GM19025 (cell line): ENCODE measurements at regions not wholly inside any gene's neighbourhood (a gene's known extent, or its start where the extent isn't known, plus 50 kb on each side); places are given as distances from the start of the nearest gene placed in this dataset.
A peak's percentile ranks its signal among the peaks of the same experiment; 100 is the strongest.
"Not testable (repeated sequence)": the region's sequence is repeated elsewhere in the genome, so short reads cannot be mapped to it uniquely, and the experiment has no call there.

Experiments
- ATAC-seq: cut with Tn5 transposase; IDR thresholded peaks from one replicate; pipeline ENCODE4 v1.9.1; 2021; ENCODE audit warnings: mild to moderate bottlenecking, low read depth, moderate library complexity; ENCODE audit not compliant: unreplicated experiment

DNA sequence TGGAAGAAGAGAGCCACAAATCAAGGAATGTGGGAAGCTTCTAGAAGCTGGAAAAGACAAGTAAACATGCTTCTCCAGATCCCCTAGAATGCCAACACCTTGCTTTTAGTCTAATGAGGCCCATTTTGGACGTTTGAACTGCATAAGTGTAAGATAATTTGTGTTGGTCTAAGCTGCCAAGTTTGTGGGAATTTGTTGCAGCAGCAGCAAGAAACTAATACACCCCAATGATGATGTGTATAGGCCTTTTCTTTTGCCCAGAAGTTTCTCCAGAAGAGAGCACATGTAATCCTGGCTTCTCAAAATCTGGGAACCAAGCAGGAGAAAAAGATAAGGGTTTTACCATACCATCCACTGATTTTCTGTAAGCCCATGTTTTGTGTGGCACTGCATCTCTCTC lies 96.1 kb upstream of the DPT start:
- no peak for ATAC-seq

DNA sequence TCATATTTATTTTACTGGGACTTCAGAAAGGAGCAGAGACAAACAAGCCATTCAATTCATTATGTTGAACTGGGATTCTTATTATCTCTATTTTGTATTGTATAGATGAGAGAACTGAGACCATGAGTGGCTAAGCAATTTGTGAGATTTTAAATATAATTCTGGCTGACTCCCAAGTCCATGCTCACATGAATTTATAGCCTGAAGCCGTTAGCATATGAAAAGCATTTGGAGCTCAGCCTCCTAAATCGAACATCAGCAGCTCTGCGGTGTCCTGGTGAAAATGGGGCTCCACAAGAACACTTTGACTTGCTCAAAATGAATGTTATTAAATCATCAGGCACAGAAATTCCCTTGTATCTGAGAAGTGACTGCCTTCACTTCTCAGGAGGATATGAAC lies 96.8 kb upstream of the DPT start:
- no peak for ATAC-seq

DNA sequence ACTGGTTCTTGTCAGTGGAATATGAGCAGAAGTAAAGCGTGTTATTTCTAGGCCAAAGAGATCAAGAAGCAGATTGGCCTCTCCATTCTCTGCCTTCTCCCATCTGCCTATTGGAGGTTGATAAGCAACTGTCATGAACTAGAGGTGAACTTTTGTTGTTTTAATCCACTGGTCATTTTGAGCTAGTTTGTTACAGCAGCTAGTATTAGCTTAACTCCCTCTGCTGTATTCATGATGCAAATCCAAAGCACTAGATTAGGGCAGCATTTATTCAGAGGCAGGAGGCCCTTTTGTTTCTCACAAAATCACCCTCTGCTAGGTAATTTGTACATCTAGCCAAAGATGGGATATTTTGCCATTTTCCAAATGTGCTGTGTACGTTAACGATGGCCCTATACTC lies 97.3 kb upstream of the DPT start:
- ATAC-seq = no peak

DNA sequence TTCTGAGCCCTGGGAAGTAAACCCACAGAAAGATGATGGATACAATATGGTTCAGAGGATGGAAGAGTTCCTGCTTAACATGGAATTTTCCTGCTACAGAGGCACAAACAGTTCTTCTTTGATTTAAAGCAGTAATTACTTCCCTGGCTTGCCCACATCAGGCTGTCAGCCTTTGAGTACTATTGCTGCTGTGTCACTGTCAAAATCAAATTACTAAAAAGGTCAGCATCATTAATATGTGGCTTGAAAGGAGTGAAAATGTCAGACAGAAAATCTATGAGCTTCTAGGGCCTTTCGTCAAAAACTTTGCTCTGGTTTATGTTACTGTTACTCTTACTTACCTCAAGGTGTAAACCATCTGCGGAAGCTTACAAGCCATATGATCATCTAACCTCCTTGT lies 98.6 kb upstream of the DPT start:
- no peak for ATAC-seq

- ATAC-seq = no peak
These were observed 100.9 kb upstream of the DPT start for GRCh38 chr1:168829876-168830275.

DNA sequence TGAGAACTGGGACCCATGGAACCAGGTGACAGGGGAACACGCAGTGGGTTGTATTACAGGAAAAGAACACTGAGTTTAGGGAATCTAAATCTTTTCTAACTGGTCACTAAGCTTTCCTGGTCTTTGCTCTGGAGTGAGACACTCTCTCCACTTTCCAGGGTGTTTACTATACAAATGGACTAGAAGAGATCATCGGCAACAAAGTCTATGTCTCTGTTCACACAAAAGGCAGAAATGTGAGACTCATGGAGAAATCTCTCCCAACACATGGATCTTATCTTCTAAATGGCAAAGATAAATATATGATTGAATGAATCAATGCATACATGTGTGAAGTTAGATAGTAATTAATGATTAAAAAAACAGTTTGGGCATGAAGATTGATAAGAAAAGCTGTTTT lies 101.6 kb upstream of the DPT start:
- no peak for ATAC-seq

DNA sequence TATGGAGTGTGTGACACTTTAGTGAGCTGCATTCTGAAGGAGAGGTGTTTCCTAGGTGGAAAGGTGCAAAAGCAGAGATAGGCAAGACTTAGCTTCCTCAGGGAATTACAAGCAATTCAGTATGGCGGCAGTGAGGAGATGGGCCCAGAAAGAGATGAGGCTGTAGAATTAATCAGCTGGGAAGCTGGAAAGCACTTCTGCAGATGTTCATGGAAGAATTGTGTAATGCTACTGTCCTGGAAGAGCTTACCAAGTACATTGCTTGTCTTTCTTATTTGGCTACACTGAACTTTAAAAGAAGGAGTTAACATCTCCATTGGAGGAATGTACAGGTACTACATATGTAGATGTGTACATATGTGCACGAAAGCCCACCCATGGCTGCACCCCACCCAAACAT lies 103.7 kb upstream of the DPT start:
- ATAC-seq = no peak

GRCh38 chr1:168833362-168833761 lies 104.4 kb upstream of the DPT start:
- no peak for ATAC-seq

DNA sequence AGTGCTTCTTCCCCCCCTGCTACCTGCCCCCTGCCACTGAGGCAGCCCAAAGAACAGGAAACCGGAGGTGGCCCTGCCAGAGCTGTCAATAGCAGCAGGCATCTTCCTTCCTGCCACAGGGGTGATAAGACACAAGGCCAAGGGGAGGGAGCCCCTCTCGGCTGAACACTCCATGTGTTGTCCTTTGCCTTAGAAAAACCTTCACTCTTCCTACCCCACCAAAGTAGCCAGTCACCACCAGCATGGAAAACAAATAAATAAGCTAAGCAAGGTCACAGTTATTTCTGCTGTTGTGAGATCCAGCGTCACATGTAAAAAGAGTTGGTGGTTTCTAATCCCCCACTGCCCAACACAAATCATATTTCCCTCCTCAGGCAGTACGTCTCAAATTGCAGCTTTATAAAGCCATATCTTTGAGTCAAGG lies 104.8 kb upstream of the DPT start:
- ATAC-seq = peak; percentile 16

DNA sequence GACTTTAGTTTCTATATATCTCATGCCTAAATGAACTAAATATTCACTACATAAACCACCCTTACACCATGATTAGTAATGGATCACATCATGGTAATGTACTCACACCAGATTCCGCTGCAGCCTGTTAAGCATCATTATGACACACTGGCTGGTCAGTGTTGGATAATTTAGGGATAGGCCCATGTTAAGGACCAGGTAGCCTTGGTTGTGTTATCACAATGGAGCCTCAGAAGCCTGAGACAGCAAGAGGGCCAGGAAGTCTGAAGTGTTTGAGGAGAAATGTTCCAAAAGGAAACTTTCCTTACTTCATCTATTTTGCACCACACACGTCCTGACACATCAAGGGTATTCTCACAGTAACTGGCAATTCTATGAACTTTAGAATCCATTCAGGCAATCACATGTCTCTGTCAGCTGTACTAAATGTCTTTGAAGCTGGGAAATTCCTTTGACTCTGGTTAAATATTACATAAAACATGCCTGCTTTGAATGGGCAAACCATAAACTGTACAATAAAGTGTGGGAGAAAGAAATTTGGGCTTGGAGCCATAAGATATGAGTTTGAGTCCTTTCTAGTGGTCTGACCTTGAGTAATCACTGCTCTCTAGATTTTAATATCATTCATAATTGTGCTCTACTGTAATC lies 105.3 kb upstream of the DPT start:
- ATAC-seq = peak; percentile 53

DNA sequence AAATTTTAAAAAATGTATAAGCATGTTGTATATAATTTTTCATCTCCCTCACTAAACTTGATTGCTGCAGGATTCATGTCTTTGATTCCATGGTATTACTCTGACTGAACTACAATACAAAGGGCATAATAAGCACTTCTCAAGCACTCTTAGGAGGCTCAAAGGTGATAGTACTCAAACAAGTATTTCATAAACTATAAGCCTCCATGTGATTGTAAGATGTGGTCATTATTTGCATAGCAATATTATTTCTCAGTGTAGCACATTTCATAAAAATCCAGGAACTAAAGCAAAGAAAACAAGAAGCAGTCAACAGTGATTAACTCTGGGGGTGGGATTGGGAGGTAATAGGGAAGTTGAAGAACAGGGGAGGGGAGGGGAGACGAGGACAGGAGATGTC lies 106.2 kb upstream of the DPT start:
- ATAC-seq = no peak

DNA sequence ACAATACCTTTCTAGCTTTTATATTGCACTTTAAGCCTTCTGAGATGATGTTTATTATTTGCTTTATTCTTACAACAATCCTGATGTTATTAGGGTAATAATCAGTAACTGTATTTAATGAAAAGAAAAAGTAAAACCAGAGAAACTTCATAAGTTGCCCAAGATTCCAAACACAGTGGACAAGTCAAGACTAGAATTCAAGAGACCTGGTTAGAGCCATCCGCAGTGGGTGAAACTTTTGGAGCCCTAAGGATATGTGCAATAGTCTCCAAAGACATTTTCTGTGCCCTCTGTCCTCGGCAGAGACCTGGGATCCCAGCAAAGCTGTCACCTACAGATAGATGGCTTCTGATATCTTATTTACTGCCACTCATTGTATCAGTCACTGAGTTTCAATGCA lies 106.8 kb upstream of the DPT start:
- no peak for ATAC-seq

- no peak for ATAC-seq
These were observed 107.5 kb upstream of the DPT start for GRCh38 chr1:168836469-168836868.

GRCh38 chr1:168837230-168837629 lies 108.2 kb upstream of the DPT start:
- not testable (repeated sequence) for ATAC-seq

- ATAC-seq = no peak
These were observed 113.3 kb upstream of the DPT start for GRCh38 chr1:168842306-168842705.

- no peak for ATAC-seq
These were observed 113.9 kb upstream of the DPT start for GRCh38 chr1:168842916-168843315.

DNA sequence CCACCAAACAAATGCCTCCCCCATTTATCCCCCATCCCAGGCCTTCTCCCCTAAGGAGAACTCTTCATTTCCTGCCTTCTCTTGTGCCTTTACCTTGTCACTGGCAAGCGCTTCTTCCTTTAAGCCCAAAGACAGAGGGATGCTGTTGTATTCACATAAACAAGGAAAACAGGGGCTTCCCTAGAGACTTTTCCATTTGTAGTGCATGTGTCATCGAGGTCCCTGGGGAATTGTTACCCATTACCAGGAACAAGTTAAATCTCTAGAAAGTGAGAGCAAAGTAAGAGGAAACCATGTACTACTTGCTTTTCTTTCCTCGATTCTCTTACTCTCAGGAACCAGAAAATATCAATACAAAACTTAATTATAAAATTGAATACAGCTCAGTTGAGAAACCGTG lies 114.4 kb upstream of the DPT start:
- ATAC-seq = no peak

DNA sequence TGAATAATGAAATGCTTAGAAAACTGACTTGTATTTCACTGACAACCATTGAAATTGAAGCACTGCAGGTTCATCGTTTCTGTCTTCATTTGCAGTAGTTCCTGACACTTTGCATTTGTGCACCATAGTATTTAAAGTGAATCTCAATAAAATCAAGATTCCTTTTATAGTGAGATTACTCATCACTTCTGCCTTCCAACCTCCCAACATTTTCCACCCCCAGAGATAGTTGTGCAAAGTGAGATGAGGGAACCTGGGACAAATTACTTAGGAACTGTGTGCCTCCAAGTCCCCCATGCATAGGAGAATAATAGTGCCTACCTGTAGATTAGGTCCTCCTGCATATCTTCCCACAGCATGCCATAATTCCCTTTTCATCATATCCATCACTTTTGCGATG lies 114.9 kb upstream of the DPT start:
- no peak for ATAC-seq

DNA sequence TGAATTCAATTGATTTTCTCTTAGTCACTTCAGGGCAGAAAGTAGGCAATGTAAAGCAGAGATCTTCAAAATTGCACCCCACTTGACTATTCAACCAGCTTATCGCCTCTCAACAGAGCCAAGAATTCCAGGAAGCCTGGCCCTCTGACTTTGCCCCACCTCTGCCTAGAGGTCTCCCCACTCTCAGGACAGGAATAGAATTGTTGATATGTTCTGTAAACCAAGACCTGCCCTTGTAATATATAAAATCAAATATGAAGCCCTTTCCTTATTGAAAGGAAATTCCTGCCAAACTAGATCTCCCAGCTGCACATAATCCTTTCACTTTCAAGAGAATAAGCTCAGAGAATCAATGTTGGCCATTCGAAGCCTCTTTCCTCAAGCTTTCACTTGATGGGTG lies 116.1 kb upstream of the DPT start:
- no peak for ATAC-seq

DNA sequence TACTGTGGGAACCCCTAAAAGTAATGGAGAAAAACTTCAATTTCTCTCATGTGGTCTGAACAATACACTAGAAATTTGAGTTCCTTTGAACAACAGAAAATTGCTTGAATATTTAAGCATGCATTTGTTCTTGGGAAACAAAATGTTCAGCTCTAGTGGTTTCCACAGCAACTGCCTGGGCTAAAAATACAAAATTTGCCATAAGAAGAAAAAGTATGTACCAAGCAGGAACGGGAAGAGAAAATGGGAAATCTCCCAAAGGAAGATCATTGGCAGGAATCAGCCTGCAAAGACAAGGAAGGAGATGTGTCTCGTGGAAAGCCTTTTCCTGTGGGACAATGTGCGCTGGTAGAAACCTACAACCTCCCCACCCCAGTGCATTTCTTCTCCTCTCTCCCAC lies 119.0 kb upstream of the DPT start:
- no peak for ATAC-seq

DNA sequence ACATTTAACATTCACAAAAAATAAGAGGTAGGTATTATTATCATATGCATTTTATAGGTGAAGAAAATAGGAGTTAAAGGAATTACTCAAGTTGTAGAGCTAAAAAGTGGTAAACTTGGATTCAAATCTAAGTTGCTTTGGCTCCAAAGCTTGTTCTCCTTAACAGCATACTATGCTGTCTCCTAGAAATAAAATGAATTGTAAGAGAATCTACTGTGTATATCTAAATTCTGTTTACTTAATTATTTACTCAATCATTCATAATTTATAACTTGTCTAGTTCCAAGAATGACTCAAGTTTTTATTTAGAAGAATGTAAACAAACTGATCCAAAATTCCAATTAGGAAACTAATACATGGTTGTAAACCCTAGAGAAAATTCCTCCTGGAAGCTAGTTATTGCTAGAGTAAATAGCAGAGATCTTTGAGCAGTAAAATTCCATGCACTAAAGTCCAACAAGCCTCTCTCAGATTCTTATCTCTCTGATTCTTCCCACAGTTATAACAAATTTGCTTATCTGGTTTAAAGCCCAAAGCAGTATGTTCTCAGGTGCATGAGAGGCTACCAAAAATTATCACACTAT lies 132.5 kb upstream of the DPT start:
- ATAC-seq = no peak

DNA sequence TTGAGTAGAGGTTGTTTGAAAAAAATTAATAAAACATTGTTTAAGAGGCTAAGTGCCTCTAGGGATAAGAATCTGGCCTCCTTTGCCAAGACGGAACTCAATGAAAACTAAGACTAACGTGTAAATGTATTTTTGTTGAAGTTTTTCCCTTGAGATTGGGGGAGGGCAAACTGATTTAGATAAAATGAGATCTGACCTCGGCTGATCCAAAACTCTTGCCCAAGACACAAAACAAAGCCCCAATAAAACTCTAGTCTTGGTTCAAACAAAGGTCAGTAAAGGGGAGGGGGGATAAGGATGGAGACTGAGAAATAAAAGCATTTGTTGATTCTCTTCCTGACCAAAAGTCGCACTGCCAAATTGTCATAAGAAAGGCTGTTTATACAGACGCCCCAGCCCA lies 134.8 kb upstream of the DPT start:
- no peak for ATAC-seq

DNA sequence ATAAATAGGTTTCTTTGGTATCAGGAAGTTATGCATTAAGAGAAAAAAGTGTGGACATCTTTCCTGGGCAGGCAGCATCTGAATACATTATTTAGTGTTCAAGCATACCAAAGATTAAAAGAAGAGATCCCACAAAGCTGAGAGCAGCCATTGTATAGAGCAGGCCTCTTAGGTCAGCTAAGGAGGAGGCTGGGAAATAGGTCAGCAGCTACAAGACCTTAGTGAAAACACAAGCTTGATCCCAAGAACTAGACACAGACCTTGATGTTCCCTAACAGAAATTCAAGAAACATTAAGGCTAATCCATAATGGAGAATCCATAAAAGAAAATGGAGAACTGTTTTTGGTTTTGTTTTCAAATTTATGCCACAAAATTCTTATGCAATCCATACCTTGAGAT lies 135.3 kb upstream of the DPT start:
- ATAC-seq = no peak
